GM12878 (cell line): ENCODE measurements at regions not wholly inside any gene's neighbourhood (a gene's known extent, or its start where the extent isn't known, plus 50 kb on each side); places are given as distances from the start of the nearest gene placed in this dataset.

Source experiments
- ATAC-seq: fragments of 200-7000 bp; cut with Tn5 transposase; 3 replicates; pipeline ENCODE4 v1.9.1; 2020; ENCODE audit warnings: mild to moderate bottlenecking, moderate library complexity
- BruUV-seq: library from RNA; stranded (reverse); fragments of 400-500 nt; replicated peaks from 2 replicates; lab custom pipeline; 2021; lab: Mats Ljungman, UMichigan
- CTCF ChIA-PET: fragments of 300-600 bp; sonication (Branson Sonifier 250); formaldehyde crosslinking; extraction: SDS; loops from one replicate; lab custom pipeline; 2021; ENCODE audit warnings: inconsistent platforms; lab: Yijun Ruan, JAX
- POLR2A ChIA-PET: fragments of 350-600 bp; formaldehyde crosslinking; extraction: SDS; loops from one replicate; lab custom pipeline; 2021; ENCODE audit warnings: inconsistent platforms; lab: Charles Lee
- RAD21 ChIA-PET: fragments of 300-600 bp; sonication (Branson Sonifier 250); formaldehyde crosslinking; loops from one replicate; lab custom pipeline; 2023; ENCODE audit warnings: antibody characterized with exemption; ENCODE audit not compliant: unreplicated experiment; lab: Charles Lee
- SMC1A ChIA-PET: fragments of 300-600 bp; sonication (Branson Sonifier 250); formaldehyde crosslinking; loops from one replicate; lab custom pipeline; 2023; ENCODE audit not compliant: unreplicated experiment, uncharacterized antibody; lab: Charles Lee
- DNase-seq: peaks from one replicate; pipeline ENCODE4 v3.0.0-alpha.2; 2011; ENCODE audit warnings: low read depth, low spot score
- FAIRE-seq: peaks from 3 replicates; lab custom pipeline; 2011; peaks lifted over from hg19 to GRCh38; lab: Jason Lieb, UNC
- H2AFZ ChIP-seq: 2 replicates; pipeline ENCODE4 v1.6.0; 2011; ENCODE audit warnings: low read depth, low read length, control low read depth; ENCODE audit not compliant: control insufficient read depth
- H3K27ac ChIP-seq: 2 replicates; pipeline ENCODE4 v1.5.1; 2011; ENCODE audit warnings: control low read depth; ENCODE audit not compliant: control insufficient read depth, insufficient read depth
- H3K27me3 ChIP-seq, 2 experiments: replicated peaks in 1 of 2; 2 replicates each; pipeline versions ENCODE4 v1.6.0 to v1.6.1; 2011; ENCODE audit warnings: low read length in 1 of 2; ENCODE audit not compliant: control insufficient read depth in 2 of 2, insufficient read depth in 2 of 2
- H3K36me3 ChIP-seq, 2 experiments: 2 replicates each; pipeline ENCODE4 v1.5.1; 2011; ENCODE audit warnings: low read length in 1 of 2; ENCODE audit not compliant: control insufficient read depth in 2 of 2, insufficient read depth in 2 of 2
- H3K4me1 ChIP-seq: 2 replicates; pipeline ENCODE4 v1.6.1; 2011; ENCODE audit warnings: mild to moderate bottlenecking, low read length, moderate library complexity, mixed read lengths; ENCODE audit not compliant: control insufficient read depth, insufficient read depth
- H3K4me2 ChIP-seq: 2 replicates; pipeline ENCODE4 v1.6.0; 2011; ENCODE audit warnings: control low read depth; ENCODE audit not compliant: control insufficient read depth, insufficient read depth
- H3K4me3 ChIP-seq: fragments of 200-600 bp; sonication (generic); 2 replicates; pipeline ENCODE4 v1.5.1; 2016
- H3K79me2 ChIP-seq: 2 replicates; pipeline ENCODE4 v1.6.0; 2011; ENCODE audit warnings: low read length; ENCODE audit not compliant: control insufficient read depth, insufficient read depth
- H3K9ac ChIP-seq: 2 replicates; pipeline ENCODE4 v1.8.0; 2011; ENCODE audit warnings: low read length, control low read depth, mixed read lengths; ENCODE audit not compliant: control insufficient read depth, insufficient read depth
- H3K9me3 ChIP-seq: replicated peaks from 3 replicates; pipeline ENCODE4 v1.5.1; 2011; ENCODE audit warnings: mild to moderate bottlenecking, low read length; ENCODE audit not compliant: control insufficient read depth, insufficient read depth
- H4K20me1 ChIP-seq: 2 replicates; pipeline ENCODE4 v1.6.0; 2011; ENCODE audit not compliant: control insufficient read depth, insufficient read depth
- CBX3 ChIP-seq: fragments of 200-600 bp; sonication (generic); IDR thresholded peaks from 2 replicates; pipeline ENCODE4 v1.6.1; 2016; ENCODE audit warnings: low read depth, borderline replicate concordance
- CHD4 ChIP-seq: fragments of 200-600 bp; sonication (generic); IDR thresholded peaks from 2 replicates; pipeline ENCODE4 v1.6.1; 2016; ENCODE audit warnings: mild to moderate bottlenecking
- GATAD2B ChIP-seq: fragments of 450-650 bp; conservative IDR thresholded peaks from 2 replicates; pipeline ENCODE4 v1.6.1; 2017; ENCODE audit warnings: low read depth, mild to moderate bottlenecking, moderate library complexity
- NFIC ChIP-seq: IDR thresholded peaks from 2 replicates; pipeline ENCODE4 v1.6.1; 2012; ENCODE audit warnings: low read depth, mild to moderate bottlenecking, inconsistent platforms, low read length, moderate library complexity
- NFXL1 ChIP-seq: fragments of 450-650 bp; IDR thresholded peaks from 2 replicates; pipeline ENCODE4 v1.6.1; 2017; ENCODE audit warnings: antibody characterized with exemption, mild to moderate bottlenecking, borderline replicate concordance
- NR2F1 ChIP-seq: fragments of 450-650 bp; conservative IDR thresholded peaks from 2 replicates; pipeline ENCODE4 v1.6.1; 2017; ENCODE audit warnings: mild to moderate bottlenecking
- PML ChIP-seq: IDR thresholded peaks from 2 replicates; pipeline ENCODE4 v1.6.1; 2012; ENCODE audit warnings: low read length, inconsistent platforms
- SREBF1 ChIP-seq: IDR thresholded peaks from 2 replicates; pipeline ENCODE4 v1.6.1; 2012; ENCODE audit warnings: mild to moderate bottlenecking, low read length
- SUZ12 ChIP-seq: fragments of 200-600 bp; sonication (generic); IDR thresholded peaks from one replicate; pipeline ENCODE4 v1.6.1; 2018; ENCODE audit warnings: antibody characterized with exemption, mild to moderate bottlenecking; ENCODE audit not compliant: unreplicated experiment
- WRNIP1 ChIP-seq: IDR thresholded peaks from 2 replicates; pipeline ENCODE4 v1.6.1; 2011; ENCODE audit warnings: low read depth, low read length, improper control_type of control experiment, borderline replicate concordance
- ZNF384 ChIP-seq: IDR thresholded peaks from 2 replicates; pipeline ENCODE4 v1.6.1; 2012; ENCODE audit warnings: low read depth, mild to moderate bottlenecking, low read length, improper control_type of control experiment, borderline replicate concordance
- WGBS: methylation state at CpG from one replicate; pipeline ENCODE4 v1.1.6; 2016; ENCODE audit warnings: low lambda C conversion rate; ENCODE audit not compliant: insufficient replicate concordance, insufficient coverage; ENCODE audit errors: missing lambda C conversion rate; 5-methylcytosine and 5-hydroxymethylcytosine counted together
- in situ Hi-C: fragments of 300-500 bp; cut with MboI; formaldehyde crosslinking; loops from 9 replicates; pipeline ENCODE4 v1.14.3; 2018; ENCODE audit warnings: mixed read lengths
- intact Hi-C: fragments of 100-400 bp; cut with micrococcal nuclease; formaldehyde crosslinking; loops from one replicate; pipeline ENCODE4 v1.14.2; 2022; ENCODE audit not compliant: unreplicated experiment

GRCh38 chr21:34305605-34306604 is 57.9 kb upstream of the KCNE2 start:
- ATAC-seq (no peak), DNase-seq (no peak), FAIRE-seq (no peak)
- ChIA-PET RAD21 (no interaction called here), POLR2A (no interaction called here), SMC1A (no interaction called here), CTCF (no interaction called here)
- no peak for TF ChIP-seq SUZ12
- TF ChIP-seq NFXL1: no peak
- no peak for TF ChIP-seq NFIC
- TF ChIP-seq CBX3: no peak
- WGBS: 43% methylated on average over 14 of the region's 14 CpGs
- no peaks in the 10 kb centered on the region for H3K36me3 ChIP-seq
- no peak overlapping the region for H2AFZ ChIP-seq
- no peaks in the 10 kb centered on the region for H3K79me2 ChIP-seq
- no peak overlapping the region for H3K9ac ChIP-seq
- no peak overlapping the region for H3K4me3 ChIP-seq
- H3K27me3 ChIP-seq: no peaks in the 10 kb centered on the region
- in situ Hi-C loops: no loop called here
- no peaks in the 10 kb centered on the region for H4K20me1 ChIP-seq
- H3K27ac ChIP-seq: no peak overlapping the region
- BruUV-seq: no TSS peak
- no peak overlapping the region for H3K4me2 ChIP-seq
- intact Hi-C loops: no loop called here
- no peaks in the 10 kb centered on the region for H3K9me3 ChIP-seq
- no peaks in the 10 kb centered on the region for H3K4me1 ChIP-seq

DNA sequence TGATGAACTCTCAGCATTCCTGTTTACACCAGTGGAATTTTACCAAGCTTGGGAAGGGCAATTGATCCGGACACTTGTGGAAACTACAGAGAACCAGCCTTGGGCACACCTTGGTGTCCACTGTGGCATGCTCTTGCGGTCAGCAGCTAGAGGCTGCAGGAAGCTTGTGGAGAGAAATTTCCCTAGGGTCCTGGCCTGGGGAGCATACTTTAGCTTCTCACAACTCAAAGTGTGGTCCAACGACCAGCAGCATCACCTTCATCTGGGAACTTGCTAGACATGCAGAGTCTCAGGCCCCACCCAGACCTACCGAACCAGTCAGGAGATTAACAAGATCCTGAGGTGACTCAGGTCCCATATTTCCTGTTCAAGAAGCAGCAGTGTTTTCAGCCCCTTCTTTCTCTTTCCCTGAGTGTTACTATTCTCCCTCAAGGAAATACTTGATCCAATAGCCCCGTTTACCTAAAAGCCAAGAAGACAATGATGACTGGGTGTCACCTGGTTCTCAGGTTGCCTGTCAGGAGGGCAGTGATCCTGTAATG is 55.7 kb upstream of the KCNE2 start:
- no peak for DNase-seq
- Histone ChIP-seq H3K4me1 (no peaks in the 10 kb centered on the region), H3K79me2 (no peaks in the 10 kb centered on the region), H3K4me2 (no peak overlapping the region), H3K27ac (no peak overlapping the region), H4K20me1 (no peaks in the 10 kb centered on the region), H3K9ac (no peak overlapping the region), H2AFZ (no peak overlapping the region), H3K27me3 (no peaks in the 10 kb centered on the region), H3K9me3 (no peaks in the 10 kb centered on the region), H3K4me3 (no peak overlapping the region), H3K36me3 (no peaks in the 10 kb centered on the region)
- in situ Hi-C loops (no loop called here), intact Hi-C loops (no loop called here)
- ChIA-PET RAD21 (no interaction called here), POLR2A (no interaction called here), SMC1A (interaction anchor here (1.4 kb wide), 1 partner anchor 217 kb away, joined by 3 read pairs; no protein-coding TSS in a partner anchor), CTCF (no interaction called here)
- TF ChIP-seq NR2F1: no peak
- TF ChIP-seq SREBF1: no peak
- no peak for TF ChIP-seq PML
- TF ChIP-seq GATAD2B: no peak
- no peak for TF ChIP-seq WRNIP1
- no peak for TF ChIP-seq CHD4
- no peak for TF ChIP-seq ZNF384
- no TSS peak for BruUV-seq
- ATAC-seq: no peak
- FAIRE-seq: no peak
- WGBS: 25% methylated on average over 5 of the region's 5 CpGs
